ENCODE measurements at regions not wholly inside any gene's neighbourhood (a gene's known extent, or its start where the extent isn't known, plus 50 kb on each side); places are given as distances from the start of the nearest gene placed in this dataset.

- TF ChIP-seq CTCF (IDR thresholded peaks at IDR 0.05) (no peak), POLR2A (IDR thresholded peaks at IDR 0.05) (no peak), POLR2AphosphoS5 (IDR thresholded peaks at IDR 0.05) (no peak)
Observed at GRCh38 chr1:82752046-82752445, 951.3 kb downstream of the ADGRL2 start.
